HG02884 (cell line): ENCODE measurements at regions not wholly inside any gene's neighbourhood (a gene's known extent, or its start where the extent isn't known, plus 50 kb on each side); places are given as distances from the start of the nearest gene placed in this dataset.
A peak's percentile ranks its signal among the peaks of the same experiment; 100 is the strongest.

Source experiments
- ATAC-seq: cut with Tn5 transposase; IDR thresholded peaks from one replicate; pipeline ENCODE4 v1.9.1; 2021; ENCODE audit warnings: mild to moderate bottlenecking, moderate library complexity; ENCODE audit not compliant: unreplicated experiment

GRCh38 chr5:74301576-74301975 lies 339.0 kb downstream of the ENC1 start:
- ATAC-seq, result no peak

DNA sequence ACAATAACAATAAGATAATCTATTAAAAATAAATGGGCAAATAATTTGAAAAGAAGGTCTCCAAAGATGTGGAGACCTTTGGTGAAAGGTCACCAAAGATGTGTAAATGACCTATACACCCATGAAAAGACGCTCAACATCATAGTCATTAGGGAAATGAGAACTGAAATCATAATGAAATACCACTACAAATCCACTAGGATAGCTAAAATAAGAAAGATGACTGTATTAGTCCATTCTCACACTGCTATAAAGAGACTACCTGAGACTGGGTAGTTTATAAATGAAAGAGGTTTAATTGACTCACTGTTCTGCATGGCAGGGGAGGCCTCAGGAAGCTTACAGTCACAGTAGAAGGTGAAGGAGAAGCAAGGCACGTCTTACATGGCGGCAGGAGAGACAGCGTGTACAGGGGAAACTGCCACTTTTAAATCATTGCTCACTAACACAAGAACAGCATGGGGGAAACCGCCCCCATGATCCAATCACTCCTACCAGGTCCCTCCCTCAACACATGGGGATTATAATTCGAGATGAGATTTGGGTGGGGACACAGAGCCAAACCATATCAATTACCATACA lies 339.6 kb downstream of the ENC1 start:
- no peak for ATAC-seq

DNA sequence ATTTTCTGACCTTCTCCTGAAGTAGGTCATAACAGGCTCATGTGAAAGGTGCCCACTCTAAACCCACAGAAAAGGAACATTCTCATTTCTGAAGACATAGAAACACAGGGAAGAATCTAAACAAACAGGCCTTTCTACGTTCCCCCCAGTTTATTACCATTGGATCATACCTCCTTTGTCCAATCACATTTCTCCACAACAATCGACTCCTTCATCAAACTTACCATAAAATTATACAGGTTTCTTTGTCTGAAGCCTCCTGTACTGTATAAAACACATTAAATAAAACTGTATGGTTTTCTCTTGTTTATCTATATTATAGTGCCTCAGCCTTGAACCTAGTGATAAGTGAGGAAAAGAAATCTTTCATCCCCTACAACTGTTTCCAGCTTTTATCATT lies 340.7 kb downstream of the ENC1 start:
- no peak for ATAC-seq

GRCh38 chr5:74296685-74297408 lies 343.7 kb downstream of the ENC1 start:
- ATAC-seq, result no peak

DNA sequence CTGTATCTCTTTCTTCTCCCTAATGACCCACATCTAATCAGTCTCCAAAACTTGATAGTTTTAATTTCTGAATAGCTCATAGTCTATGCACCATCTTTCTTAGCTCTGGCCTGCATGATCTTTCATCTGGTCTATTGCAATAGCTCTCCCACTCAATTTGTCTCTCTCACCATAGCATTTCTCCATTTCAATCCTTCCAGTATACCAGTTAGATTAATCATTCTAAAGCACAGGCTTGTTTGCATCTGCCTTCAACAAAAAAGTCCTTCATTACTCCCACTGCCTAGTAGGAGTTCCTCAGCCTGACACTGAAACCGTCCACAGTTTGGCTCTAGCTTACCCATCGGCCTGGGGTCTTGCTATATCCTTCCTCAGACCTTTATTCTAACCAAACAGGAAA lies 344.9 kb downstream of the ENC1 start:
- ATAC-seq, result no peak

GRCh38 chr5:74295141-74295540 lies 345.4 kb downstream of the ENC1 start:
- no peak for ATAC-seq

GRCh38 chr5:74294231-74294705 lies 346.3 kb downstream of the ENC1 start:
- peak; percentile 75 for ATAC-seq

DNA sequence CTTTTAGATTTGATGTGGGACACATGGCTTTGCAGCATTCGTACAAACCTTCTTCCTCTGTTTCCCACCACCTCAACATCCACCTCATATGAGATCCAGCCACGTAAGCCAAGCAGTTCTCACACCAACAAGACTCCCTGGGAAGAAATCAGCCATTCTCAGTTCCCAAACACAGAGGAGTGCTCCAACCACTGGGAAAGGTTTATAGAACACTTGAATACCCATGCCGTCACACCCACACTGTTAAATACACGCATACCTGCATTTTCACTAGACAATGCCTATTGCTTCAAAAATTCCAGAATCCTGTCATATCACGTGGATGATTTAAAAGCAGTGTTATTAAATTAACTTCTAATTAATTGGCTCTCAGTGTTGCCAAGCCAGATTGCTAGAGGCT lies 347.3 kb downstream of the ENC1 start:
- ATAC-seq, result no peak

- ATAC-seq, result no peak
Observed at GRCh38 chr5:74290634-74291241, 349.8 kb downstream of the ENC1 start.

DNA sequence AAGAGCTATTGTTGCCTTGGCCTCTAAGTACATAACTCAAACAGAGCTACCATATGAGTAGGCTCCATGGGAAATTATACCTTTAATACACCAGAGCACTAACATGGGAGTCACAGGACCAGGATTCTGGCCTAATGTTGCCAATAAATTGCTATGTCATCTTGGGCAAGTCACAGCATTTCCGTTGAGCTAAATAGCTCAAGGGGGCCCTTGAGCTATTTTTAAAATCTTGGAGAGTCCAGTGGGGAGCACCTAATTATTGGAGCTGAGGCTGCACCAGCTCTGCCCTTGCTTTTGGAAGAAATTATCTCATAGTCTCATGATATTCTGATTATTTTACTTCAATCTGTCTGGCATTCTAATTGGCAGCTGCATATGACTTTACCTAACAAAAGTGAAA lies 350.8 kb downstream of the ENC1 start:
- no peak for ATAC-seq

- no peak for ATAC-seq
Observed at GRCh38 chr5:74289238-74289637, 351.3 kb downstream of the ENC1 start.

GRCh38 chr5:74288448-74289108 lies 351.9 kb downstream of the ENC1 start:
- no peak for ATAC-seq

- ATAC-seq, result no peak
Observed at GRCh38 chr5:74288038-74288437, 352.5 kb downstream of the ENC1 start.

GRCh38 chr5:74286734-74287695 lies 353.5 kb downstream of the ENC1 start:
- ATAC-seq, result no peak

DNA sequence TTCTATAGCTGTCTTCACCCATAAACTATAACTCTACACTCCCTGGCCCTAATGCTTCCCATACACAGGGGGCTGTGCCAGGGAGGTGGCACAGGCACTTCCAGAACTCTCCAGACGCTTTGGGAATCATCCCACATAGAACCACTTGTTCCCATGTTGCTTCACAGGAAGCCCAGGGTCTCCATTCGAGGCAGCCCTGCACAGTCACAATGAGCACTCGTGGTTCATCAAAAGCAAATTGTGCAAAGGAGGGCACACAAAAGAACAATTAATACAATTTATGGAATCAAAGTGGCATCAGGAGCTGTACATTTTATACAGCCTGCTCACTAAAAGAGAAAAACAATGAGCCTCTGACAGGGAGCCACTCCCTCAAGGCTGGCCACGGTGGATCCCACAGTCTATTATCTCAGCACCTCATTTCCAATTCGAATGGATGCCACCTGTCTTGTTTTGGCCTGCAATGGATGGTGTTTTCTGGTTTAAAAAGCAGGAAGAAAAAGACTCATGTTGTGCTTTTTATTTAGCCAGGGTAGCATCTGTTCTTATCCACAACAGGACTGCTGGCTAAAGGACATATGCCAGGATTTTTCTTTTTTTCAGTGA lies 354.8 kb downstream of the ENC1 start:
- ATAC-seq, result no peak

GRCh38 chr5:74282490-74282889 lies 358.0 kb downstream of the ENC1 start:
- ATAC-seq, result no peak

DNA sequence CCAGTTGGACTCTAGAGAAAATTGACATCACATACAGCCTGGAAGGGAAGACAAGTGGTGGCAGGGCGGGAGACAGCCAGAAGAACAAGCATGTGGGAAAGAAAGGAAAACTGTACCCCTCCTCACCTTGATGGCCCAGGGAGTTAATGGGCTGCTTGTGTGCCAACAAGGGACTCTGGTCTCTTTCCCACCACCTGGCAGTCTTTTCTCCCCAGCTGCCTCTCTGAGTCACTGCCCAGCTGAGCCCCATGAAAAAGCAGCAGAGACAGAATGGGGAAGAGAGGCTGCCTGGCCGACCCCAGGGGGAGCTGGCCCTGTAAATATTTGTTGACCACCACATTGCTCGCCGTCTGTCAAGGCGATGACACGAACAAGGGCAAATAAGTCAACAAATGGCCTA lies 359.4 kb downstream of the ENC1 start:
- no peak for ATAC-seq

- ATAC-seq, result no peak
Observed at GRCh38 chr5:74280306-74280705, 360.2 kb downstream of the ENC1 start.

DNA sequence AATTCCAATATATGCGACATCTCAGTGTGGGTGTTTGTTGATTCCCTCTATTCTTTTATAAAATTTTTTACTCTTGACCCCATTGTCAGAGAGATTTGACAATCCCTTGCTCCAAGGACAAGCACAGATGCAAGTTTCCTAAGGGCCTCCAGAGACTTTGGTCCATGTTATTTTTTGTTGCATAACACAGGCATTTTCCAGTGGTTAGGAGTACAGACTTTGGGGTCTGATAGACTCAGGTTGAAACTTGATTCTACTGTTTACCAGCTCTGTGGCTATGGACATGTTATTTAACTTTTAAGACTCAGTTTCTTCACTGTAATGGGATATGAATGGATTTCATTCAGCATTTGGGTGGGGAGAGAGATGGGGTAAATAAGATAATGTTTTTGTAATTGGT lies 361.3 kb downstream of the ENC1 start:
- ATAC-seq, result no peak

GRCh38 chr5:74277418-74277817 lies 363.1 kb downstream of the ENC1 start:
- no peak for ATAC-seq
